Epithelial cell of prostate (primary cell): ENCODE measurements at regions not wholly inside any gene's neighbourhood (a gene's known extent, or its start where the extent isn't known, plus 50 kb on each side); places are given as distances from the start of the nearest gene placed in this dataset.
A peak's percentile ranks its signal among the peaks of the same experiment; 100 is the strongest.
"Not testable (repeated sequence)": the region's sequence is repeated elsewhere in the genome, so short reads cannot be mapped to it uniquely, and the experiment has no call there.

Source experiments
- DNase-seq: peaks from one replicate; pipeline ENCODE4 v3.0.0-alpha.2; 2011; ENCODE audit warnings: low read depth, low spot score
- H3K27ac ChIP-seq: fragments of 450-650 bp; 2 replicates; pipeline ENCODE4 v1.5.1; 2017; ENCODE audit warnings: mild to moderate bottlenecking

GRCh38 chr2:228613133-228613850 is 431.8 kb upstream of the SPHKAP start:
- DNase-seq = no peak
- peak overlapping the region; percentile 22 for H3K27ac ChIP-seq

GRCh38 chr2:228611171-228611570 is 429.7 kb upstream of the SPHKAP start:
- DNase-seq = no peak

GRCh38 chr2:228602288-228602687 is 420.8 kb upstream of the SPHKAP start:
- no peak for DNase-seq

More at GRCh38 chr2:228611171-228611570, 429.7 kb upstream of the SPHKAP start:
- no peak overlapping the region for H3K27ac ChIP-seq

GRCh38 chr2:228600265-228600664 is 418.8 kb upstream of the SPHKAP start:
- H3K27ac ChIP-seq = no peak overlapping the region
- no peak for DNase-seq

More at GRCh38 chr2:228602288-228602687, 420.8 kb upstream of the SPHKAP start:
- H3K27ac ChIP-seq = no peak overlapping the region

GRCh38 chr2:228599781-228600180 is 418.3 kb upstream of the SPHKAP start:
- DNase-seq = no peak
- no peak overlapping the region for H3K27ac ChIP-seq

- no peak for DNase-seq
These were observed 417.8 kb upstream of the SPHKAP start for GRCh38 chr2:228599297-228599696.

GRCh38 chr2:228597032-228597431 is 415.5 kb upstream of the SPHKAP start:
- no peak overlapping the region for H3K27ac ChIP-seq
- DNase-seq = no peak

More at GRCh38 chr2:228599297-228599696, 417.8 kb upstream of the SPHKAP start:
- no peak overlapping the region for H3K27ac ChIP-seq

GRCh38 chr2:228594012-228594411 is 412.5 kb upstream of the SPHKAP start:
- H3K27ac ChIP-seq = no peak overlapping the region
- DNase-seq = no peak

- no peak for DNase-seq
- H3K27ac ChIP-seq = no peak overlapping the region
These were observed 411.4 kb upstream of the SPHKAP start for GRCh38 chr2:228592925-228593324.

GRCh38 chr2:228590681-228591080 is 409.2 kb upstream of the SPHKAP start:
- no peak overlapping the region for H3K27ac ChIP-seq
- no peak for DNase-seq

- DNase-seq = no peak
- no peak overlapping the region for H3K27ac ChIP-seq
These were observed 407.6 kb upstream of the SPHKAP start for GRCh38 chr2:228589115-228589514.

GRCh38 chr2:228581731-228582130 is 400.2 kb upstream of the SPHKAP start:
- H3K27ac ChIP-seq = no peak overlapping the region
- DNase-seq = no peak

GRCh38 chr2:228575897-228576296 is 394.4 kb upstream of the SPHKAP start:
- H3K27ac ChIP-seq = no peak overlapping the region
- no peak for DNase-seq

GRCh38 chr2:228568275-228568674 is 386.8 kb upstream of the SPHKAP start:
- DNase-seq, H3K27ac ChIP-seq: not testable (repeated sequence)

- DNase-seq = no peak
- no peak overlapping the region for H3K27ac ChIP-seq
These were observed 380.3 kb upstream of the SPHKAP start for GRCh38 chr2:228561816-228562215.

GRCh38 chr2:228559774-228560415 is 378.4 kb upstream of the SPHKAP start:
- DNase-seq = no peak
- no peak overlapping the region for H3K27ac ChIP-seq

GRCh38 chr2:228556717-228557116 is 375.2 kb upstream of the SPHKAP start:
- no peak overlapping the region for H3K27ac ChIP-seq
- DNase-seq = no peak

- no peak for DNase-seq
- H3K27ac ChIP-seq = no peak overlapping the region
These were observed 368.0 kb upstream of the SPHKAP start for GRCh38 chr2:228549441-228550007.

- no peak for DNase-seq
- H3K27ac ChIP-seq = no peak overlapping the region
These were observed 366.7 kb upstream of the SPHKAP start for GRCh38 chr2:228548230-228548629.

- DNase-seq = no peak
- H3K27ac ChIP-seq = no peak overlapping the region
These were observed 364.3 kb upstream of the SPHKAP start for GRCh38 chr2:228545748-228546145.

GRCh38 chr2:228545041-228545747 is 363.7 kb upstream of the SPHKAP start:
- no peak for DNase-seq
- no peak overlapping the region for H3K27ac ChIP-seq
